GM12872 (cell line): ENCODE measurements at regions not wholly inside any gene's neighbourhood (a gene's known extent, or its start where the extent isn't known, plus 50 kb on each side); places are given as distances from the start of the nearest gene placed in this dataset.

Source experiments
- TF ChIP-seq, protein P1 (sequence below): IDR thresholded peaks from 3 replicates; pipeline ENCODE4 v1.5.1; 2011; ENCODE audit warnings: low read depth, mild to moderate bottlenecking, low read length, moderate library complexity; ENCODE audit not compliant: insufficient read depth

GRCh38 chr7:91609525-91609924 lies 271.0 kb downstream of the MTERF1 start:
- TF ChIP-seq, protein P1, sequence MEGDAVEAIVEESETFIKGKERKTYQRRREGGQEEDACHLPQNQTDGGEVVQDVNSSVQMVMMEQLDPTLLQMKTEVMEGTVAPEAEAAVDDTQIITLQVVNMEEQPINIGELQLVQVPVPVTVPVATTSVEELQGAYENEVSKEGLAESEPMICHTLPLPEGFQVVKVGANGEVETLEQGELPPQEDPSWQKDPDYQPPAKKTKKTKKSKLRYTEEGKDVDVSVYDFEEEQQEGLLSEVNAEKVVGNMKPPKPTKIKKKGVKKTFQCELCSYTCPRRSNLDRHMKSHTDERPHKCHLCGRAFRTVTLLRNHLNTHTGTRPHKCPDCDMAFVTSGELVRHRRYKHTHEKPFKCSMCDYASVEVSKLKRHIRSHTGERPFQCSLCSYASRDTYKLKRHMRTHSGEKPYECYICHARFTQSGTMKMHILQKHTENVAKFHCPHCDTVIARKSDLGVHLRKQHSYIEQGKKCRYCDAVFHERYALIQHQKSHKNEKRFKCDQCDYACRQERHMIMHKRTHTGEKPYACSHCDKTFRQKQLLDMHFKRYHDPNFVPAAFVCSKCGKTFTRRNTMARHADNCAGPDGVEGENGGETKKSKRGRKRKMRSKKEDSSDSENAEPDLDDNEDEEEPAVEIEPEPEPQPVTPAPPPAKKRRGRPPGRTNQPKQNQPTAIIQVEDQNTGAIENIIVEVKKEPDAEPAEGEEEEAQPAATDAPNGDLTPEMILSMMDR: no peak

GRCh38 chr7:91614431-91614830 lies 266.1 kb downstream of the MTERF1 start:
- TF ChIP-seq, protein P1: no peak

- TF ChIP-seq, protein P1: no peak
Measured at GRCh38 chr7:91618776-91619765, 261.4 kb downstream of the MTERF1 start.

DNA sequence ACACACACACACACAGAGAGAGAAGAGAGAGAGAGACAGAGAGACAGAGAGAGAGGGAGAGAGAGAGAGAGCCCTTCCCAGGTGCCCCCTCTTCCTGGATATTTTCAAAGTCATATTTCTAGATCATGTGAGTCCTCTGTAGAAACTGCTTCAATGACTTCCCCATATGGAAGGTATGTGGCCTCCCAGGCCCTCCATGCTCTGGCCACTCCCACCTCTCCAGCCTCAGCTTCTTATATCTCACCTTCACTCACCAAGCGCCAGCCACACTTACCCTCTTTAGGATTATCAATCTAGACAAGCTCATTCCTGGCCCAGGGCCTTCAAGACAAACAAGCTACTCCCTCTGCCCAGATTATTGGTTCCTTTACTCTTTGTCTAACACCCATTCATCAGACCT lies 259.7 kb downstream of the MTERF1 start:
- TF ChIP-seq, protein P1: no peak

- TF ChIP-seq, protein P1: no peak
Measured at GRCh38 chr7:91628742-91629141, 251.8 kb downstream of the MTERF1 start.

- TF ChIP-seq, protein P1: no peak
Measured at GRCh38 chr7:91630581-91631380, 249.7 kb downstream of the MTERF1 start.
